ENCODE measurements at regions not wholly inside any gene's neighbourhood (a gene's known extent, or its start where the extent isn't known, plus 50 kb on each side); places are given as distances from the start of the nearest gene placed in this dataset.

DNA sequence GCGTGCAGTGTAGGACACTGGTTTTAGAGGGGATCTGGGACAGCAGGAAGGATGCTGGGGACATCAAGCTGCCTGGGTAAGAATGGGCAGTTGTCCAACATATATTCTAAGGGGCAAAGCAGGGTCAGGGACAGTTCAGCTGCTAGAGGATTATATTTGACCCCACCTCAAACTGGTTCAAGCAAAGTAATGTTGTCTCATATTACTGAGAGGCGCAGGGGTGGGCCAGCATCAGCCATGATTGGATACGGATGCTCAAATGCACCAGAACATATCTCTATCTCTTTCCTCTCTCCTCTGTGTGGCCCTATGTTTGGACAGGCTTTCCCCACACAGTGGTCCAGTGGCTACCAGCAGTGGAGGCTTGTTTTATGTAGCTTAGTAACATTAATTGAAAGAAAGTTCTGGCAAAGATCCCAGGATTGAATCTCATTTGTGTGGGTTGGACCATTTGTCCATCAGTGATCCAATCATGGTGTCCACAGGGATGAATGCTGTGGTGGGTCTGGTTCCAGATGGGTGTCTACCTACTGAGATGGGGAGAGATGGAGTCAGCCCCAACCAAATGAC is 49.8 kb upstream of the RGMA start:
- TF ChIP-seq CTCF (IDR thresholded peaks at IDR 0.05; ENCODE audit: low read depth, low read length, missing control alignments) = no peak
- Histone ChIP-seq H3K27ac (no peak overlapping the region), H3K36me3 (replicated peaks) (no peaks in the 10 kb centered on the region), H3K27me3 (replicated peaks) (no peaks in the 10 kb centered on the region), H3K4me3 (ENCODE audit: low read depth, low read length) (no peak overlapping the region)
- in situ Hi-C loops (cut with HindIII; ENCODE audit: low pct_ligation_motif_present, low sequenced_read_pairs) = no loop called here
- DNase-seq = no peak

Data from brain microvascular endothelial cell (primary cell).